ENCODE measurements at regions not wholly inside any gene's neighbourhood (a gene's known extent, or its start where the extent isn't known, plus 50 kb on each side); places are given as distances from the start of the nearest gene placed in this dataset.
A peak's percentile ranks its signal among the peaks of the same experiment; 100 is the strongest.
"Not testable (repeated sequence)": the region's sequence is repeated elsewhere in the genome, so short reads cannot be mapped to it uniquely, and the experiment has no call there.

- no peak for DNase-seq
- no peaks in the 10 kb centered on the region for H3K27me3 ChIP-seq (ENCODE audit: insufficient read depth, low read length, poor library complexity)
- no peaks in the 10 kb centered on the region for H3K9me3 ChIP-seq (ENCODE audit: insufficient read depth, low read length, severe bottlenecking)
- TF ChIP-seq EZH2 (IDR thresholded peaks at IDR 0.05; ENCODE audit: borderline replicate concordance, low read depth, low read length, severe bottlenecking) (no peak), CTCF (IDR thresholded peaks at IDR 0.05; ENCODE audit: borderline replicate concordance, extremely low read depth, low read length, poor library complexity, severe bottlenecking) (no peak)
- H3K27ac ChIP-seq (ENCODE audit: low read length), result no peak overlapping the region
- no peaks in the 10 kb centered on the region for H3K4me1 ChIP-seq (ENCODE audit: insufficient read depth, low read length)
- no peaks in the 10 kb centered on the region for H3K79me2 ChIP-seq (ENCODE audit: insufficient read depth, low read length)
- no peak overlapping the region for H2AFZ ChIP-seq (ENCODE audit: low read depth, low read length)
- no peak overlapping the region for H3K4me3 ChIP-seq (ENCODE audit: low read depth in 1 of 2, low read length in 2 of 2)
- no peak for ATAC-seq (ENCODE audit: insufficient read depth, low read depth)
- H3K4me2 ChIP-seq (ENCODE audit: insufficient read depth, low read length), result no peak overlapping the region
- H3K36me3 ChIP-seq (ENCODE audit: insufficient read depth, low read length), result no peaks in the 10 kb centered on the region
- no peaks in the 10 kb centered on the region for H4K20me1 ChIP-seq (ENCODE audit: insufficient read depth, low read length)
- no peak overlapping the region for H3K9ac ChIP-seq (ENCODE audit: low read depth, low read length)
Observed at GRCh38 chr1:61556631-61557030, 168.3 kb downstream of the TM2D1 start.

- ATAC-seq (ENCODE audit: insufficient read depth, low read depth) (no peak), DNase-seq (no peak)
- TF ChIP-seq EZH2 (IDR thresholded peaks at IDR 0.05; ENCODE audit: borderline replicate concordance, low read depth, low read length, severe bottlenecking) (no peak), CTCF (IDR thresholded peaks at IDR 0.05; ENCODE audit: borderline replicate concordance, extremely low read depth, low read length, poor library complexity, severe bottlenecking) (no peak)
- H3K79me2 ChIP-seq (ENCODE audit: insufficient read depth, low read length), result no peaks in the 10 kb centered on the region
- H3K36me3 ChIP-seq (ENCODE audit: insufficient read depth, low read length), result no peaks in the 10 kb centered on the region
- H3K4me2 ChIP-seq (ENCODE audit: insufficient read depth, low read length), result no peak overlapping the region
- no peaks in the 10 kb centered on the region for H3K9me3 ChIP-seq (ENCODE audit: insufficient read depth, low read length, severe bottlenecking)
- no peak overlapping the region for H3K9ac ChIP-seq (ENCODE audit: low read depth, low read length)
- no peak overlapping the region for H3K4me3 ChIP-seq (ENCODE audit: low read depth in 1 of 2, low read length in 2 of 2)
- no peaks in the 10 kb centered on the region for H3K4me1 ChIP-seq (ENCODE audit: insufficient read depth, low read length)
- H4K20me1 ChIP-seq (ENCODE audit: insufficient read depth, low read length), result no peaks in the 10 kb centered on the region
- H2AFZ ChIP-seq (ENCODE audit: low read depth, low read length), result no peak overlapping the region
- no peaks in the 10 kb centered on the region for H3K27me3 ChIP-seq (ENCODE audit: insufficient read depth, low read length, poor library complexity)
- no peak overlapping the region for H3K27ac ChIP-seq (ENCODE audit: low read length)
Observed at GRCh38 chr1:61552630-61553305, 172.2 kb downstream of the TM2D1 start.

- H3K9ac ChIP-seq (ENCODE audit: low read depth, low read length); H3K27ac ChIP-seq (ENCODE audit: low read length); H3K36me3 ChIP-seq (ENCODE audit: insufficient read depth, low read length); H4K20me1 ChIP-seq (ENCODE audit: insufficient read depth, low read length); ATAC-seq (ENCODE audit: insufficient read depth, low read depth); H3K4me1 ChIP-seq (ENCODE audit: insufficient read depth, low read length); H3K27me3 ChIP-seq (ENCODE audit: insufficient read depth, low read length, poor library complexity); H2AFZ ChIP-seq (ENCODE audit: low read depth, low read length); H3K4me3 ChIP-seq (ENCODE audit: low read depth in 1 of 2, low read length in 2 of 2); H3K9me3 ChIP-seq (ENCODE audit: insufficient read depth, low read length, severe bottlenecking); H3K79me2 ChIP-seq (ENCODE audit: insufficient read depth, low read length); H3K4me2 ChIP-seq (ENCODE audit: insufficient read depth, low read length): not testable (repeated sequence)
- DNase-seq, result peak; percentile 5
- peak; percentile 36 for TF ChIP-seq CTCF (IDR thresholded peaks at IDR 0.05; ENCODE audit: borderline replicate concordance, extremely low read depth, low read length, poor library complexity, severe bottlenecking)
Observed at GRCh38 chr1:61547302-61547701, 177.6 kb downstream of the TM2D1 start.

- H3K4me2 ChIP-seq (ENCODE audit: insufficient read depth, low read length), result not testable (repeated sequence)
Observed at GRCh38 chr1:61544870-61545269, 180.1 kb downstream of the TM2D1 start.

GRCh38 chr1:61543498-61543897 is 181.4 kb downstream of the TM2D1 start:
- not testable (repeated sequence) for ATAC-seq (ENCODE audit: insufficient read depth, low read depth); H3K79me2 ChIP-seq (ENCODE audit: insufficient read depth, low read length); DNase-seq; H3K4me3 ChIP-seq (ENCODE audit: low read depth in 1 of 2, low read length in 2 of 2); H3K9me3 ChIP-seq (ENCODE audit: insufficient read depth, low read length, severe bottlenecking); H3K27me3 ChIP-seq (ENCODE audit: insufficient read depth, low read length, poor library complexity); H3K27ac ChIP-seq (ENCODE audit: low read length); H3K4me2 ChIP-seq (ENCODE audit: insufficient read depth, low read length); H3K4me1 ChIP-seq (ENCODE audit: insufficient read depth, low read length); H3K36me3 ChIP-seq (ENCODE audit: insufficient read depth, low read length); H2AFZ ChIP-seq (ENCODE audit: low read depth, low read length); H4K20me1 ChIP-seq (ENCODE audit: insufficient read depth, low read length); H3K9ac ChIP-seq (ENCODE audit: low read depth, low read length)

More at GRCh38 chr1:61544870-61545269, 180.1 kb downstream of the TM2D1 start:
- not testable (repeated sequence) for H3K27ac ChIP-seq (ENCODE audit: low read length); ATAC-seq (ENCODE audit: insufficient read depth, low read depth); DNase-seq; H2AFZ ChIP-seq (ENCODE audit: low read depth, low read length); H3K4me1 ChIP-seq (ENCODE audit: insufficient read depth, low read length); H3K4me3 ChIP-seq (ENCODE audit: low read depth in 1 of 2, low read length in 2 of 2); H3K9me3 ChIP-seq (ENCODE audit: insufficient read depth, low read length, severe bottlenecking); H3K79me2 ChIP-seq (ENCODE audit: insufficient read depth, low read length); H3K36me3 ChIP-seq (ENCODE audit: insufficient read depth, low read length); H3K27me3 ChIP-seq (ENCODE audit: insufficient read depth, low read length, poor library complexity); H4K20me1 ChIP-seq (ENCODE audit: insufficient read depth, low read length); H3K9ac ChIP-seq (ENCODE audit: low read depth, low read length)

Measured in DND-41 (cell line).